HG03558 (cell line): ENCODE measurements at regions not wholly inside any gene's neighbourhood (a gene's known extent, or its start where the extent isn't known, plus 50 kb on each side); places are given as distances from the start of the nearest gene placed in this dataset.

Experiments used
- ATAC-seq: cut with Tn5 transposase; IDR thresholded peaks from one replicate; pipeline ENCODE4 v1.9.1; 2021; ENCODE audit warnings: moderate number of reproducible peaks; ENCODE audit not compliant: unreplicated experiment; ENCODE audit errors: extremely low read depth

DNA sequence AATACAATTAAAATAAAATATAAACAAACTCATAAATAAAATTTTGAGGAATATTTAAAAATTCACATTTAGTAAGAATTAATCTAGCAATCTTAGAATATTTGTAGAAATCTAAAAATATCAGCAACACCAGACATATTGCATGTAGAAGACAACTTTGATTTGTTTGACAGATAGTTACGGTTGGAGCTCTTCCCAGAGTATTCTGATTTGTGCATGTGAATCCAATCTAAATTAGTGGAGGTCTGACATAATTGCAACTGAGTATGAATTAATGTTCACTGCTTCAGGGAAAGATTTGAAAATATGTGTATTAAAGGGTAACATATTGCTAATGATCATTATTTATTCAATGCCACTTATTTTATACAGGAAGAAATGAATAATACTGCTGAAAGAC is 1546.2 kb downstream of the BRINP3 start:
- no peak for ATAC-seq

DNA sequence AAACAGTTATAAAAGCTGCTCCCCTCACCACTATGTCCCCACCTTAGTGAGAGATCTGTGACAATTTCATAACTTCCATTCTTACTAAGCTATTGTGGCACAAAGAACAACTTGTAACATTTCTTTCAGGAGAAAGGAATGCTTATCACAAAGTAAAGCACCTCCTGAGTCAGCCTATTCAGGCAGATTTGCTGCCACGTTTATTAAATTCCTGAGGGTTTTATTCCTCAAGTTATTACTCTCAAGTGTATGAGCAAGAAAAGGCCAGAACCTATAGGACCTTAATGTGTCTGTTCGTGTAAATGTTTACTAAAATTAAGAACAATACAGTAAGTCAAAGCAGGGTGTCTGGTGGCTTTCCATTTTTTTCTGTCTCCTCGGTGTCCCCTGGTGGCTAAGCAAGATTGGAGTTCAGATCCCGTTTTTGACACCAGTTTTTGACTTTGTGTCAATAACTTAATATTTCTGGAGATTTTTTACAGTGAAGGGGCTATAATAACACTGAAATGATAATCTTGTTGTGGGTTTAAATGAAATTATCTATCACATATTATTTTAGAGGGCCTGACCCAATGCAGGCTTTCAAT is 1539.6 kb downstream of the BRINP3 start:
- no peak for ATAC-seq

DNA sequence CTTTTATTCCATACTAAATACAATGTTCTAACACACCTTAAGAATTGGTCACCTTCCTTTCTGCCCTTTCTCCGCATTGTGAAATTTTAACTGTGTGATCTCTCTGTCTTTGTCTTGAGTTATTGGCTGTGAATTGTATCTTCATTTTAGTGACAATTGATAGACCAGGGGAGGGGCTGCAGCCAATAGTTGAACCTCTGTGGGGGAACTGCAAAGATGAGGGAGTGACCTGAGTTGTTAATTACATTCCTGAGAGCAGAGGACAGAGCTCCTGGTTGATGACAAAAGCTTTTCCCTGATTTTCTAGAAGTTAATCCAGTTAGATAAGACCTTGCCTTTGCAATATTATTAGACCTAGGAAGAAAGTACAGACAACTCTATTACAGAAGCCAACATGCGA is 1535.7 kb downstream of the BRINP3 start:
- no peak for ATAC-seq

DNA sequence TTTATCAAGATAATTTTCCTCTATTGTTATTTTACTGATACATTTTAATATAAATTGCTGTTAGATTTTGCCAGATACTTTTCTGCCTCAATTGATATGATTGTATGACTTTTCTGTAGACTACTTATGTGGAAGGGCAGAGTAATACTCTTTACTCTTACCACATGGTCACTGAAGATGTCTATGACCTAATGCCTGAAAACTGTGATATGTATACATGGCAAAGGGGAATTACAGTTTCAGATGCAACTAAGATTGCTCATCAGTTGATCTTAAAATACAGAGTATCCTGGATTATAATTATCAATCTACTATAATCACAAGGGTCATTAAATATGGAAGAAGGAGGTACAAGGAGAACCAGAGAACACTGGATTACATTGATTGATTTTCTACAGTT is 1528.0 kb downstream of the BRINP3 start:
- ATAC-seq = no peak

DNA sequence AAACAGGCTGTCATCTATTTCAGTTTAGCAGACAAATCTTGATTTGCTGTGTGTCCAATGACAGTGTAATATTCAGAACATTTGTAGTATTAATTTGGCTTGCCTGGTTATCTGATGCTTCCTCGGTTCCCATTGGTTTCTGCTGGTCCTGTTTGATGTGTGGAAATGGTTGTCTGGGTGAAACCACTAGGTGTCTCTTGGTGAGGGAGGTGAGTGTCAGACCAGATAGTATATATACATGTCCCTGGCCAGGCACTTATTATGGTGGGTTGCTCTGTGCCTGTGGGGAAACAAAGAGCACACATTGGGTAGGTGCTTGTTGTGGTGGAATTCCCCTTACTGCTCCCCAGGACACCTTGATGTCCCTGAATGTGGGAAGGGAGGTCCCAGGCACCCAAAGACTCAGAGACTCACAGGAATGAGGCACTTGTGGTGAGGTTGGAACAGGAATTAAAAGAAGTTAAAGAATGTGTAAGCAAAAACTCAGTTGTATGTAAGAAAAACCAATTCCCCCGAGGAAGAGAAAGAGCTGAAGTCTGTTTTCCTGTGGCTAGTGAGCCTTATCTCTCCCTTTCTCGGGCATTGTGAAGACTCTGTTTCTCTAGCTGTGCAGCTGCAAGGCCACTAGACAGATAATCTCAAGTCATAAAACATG is 1519.1 kb downstream of the BRINP3 start:
- no peak for ATAC-seq

DNA sequence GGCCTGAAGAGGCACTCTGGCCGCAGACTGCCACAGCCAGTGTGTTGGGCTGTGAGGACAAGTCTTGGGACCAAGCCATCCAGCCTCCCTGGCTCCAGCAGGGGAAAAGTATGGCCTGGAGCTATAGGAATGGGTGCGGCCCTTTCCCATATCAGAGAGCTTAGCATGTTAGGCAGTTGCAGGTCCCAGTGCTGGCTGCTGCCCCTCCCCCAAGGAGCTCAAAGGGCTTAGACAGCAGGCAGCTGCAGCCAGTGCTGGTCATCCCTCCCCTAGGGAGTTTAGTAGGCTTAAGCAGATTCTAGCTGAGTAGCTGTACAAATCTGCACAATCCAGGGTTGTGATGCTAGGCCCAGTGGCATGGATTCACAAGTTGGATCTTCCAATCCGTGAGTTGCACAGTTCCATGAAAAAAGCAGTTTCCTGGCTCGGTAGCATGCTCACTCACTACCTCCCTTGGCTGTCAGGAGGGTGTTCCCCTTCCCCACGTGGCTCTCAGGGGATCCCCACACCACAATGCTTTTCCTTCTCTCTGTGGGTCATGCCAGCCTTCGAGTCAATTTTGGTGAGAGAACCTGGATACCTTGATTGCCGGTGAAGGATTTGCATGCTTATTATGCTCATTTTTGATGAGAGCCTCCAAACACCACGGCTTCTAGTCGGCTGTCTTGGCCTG is 1490.8 kb downstream of the BRINP3 start:
- no peak for ATAC-seq

DNA sequence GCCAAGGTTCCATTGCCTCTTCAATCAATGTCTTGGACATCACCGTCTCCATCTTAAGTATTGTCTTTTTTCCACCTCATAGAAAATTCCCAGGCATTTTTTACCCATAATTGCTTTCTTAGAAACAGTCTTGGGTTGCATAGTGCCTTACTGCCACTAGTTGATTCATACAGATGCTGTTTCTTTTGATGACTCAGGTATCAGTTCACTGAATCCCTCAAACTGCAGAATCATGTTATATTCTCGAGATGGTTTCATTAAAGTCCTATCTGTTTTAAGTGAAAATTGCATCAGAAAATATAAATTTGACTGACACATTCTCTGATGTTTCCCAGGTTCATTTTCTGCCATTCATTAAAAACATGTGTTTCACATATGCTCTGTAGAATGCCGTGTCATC is 1489.1 kb downstream of the BRINP3 start:
- ATAC-seq = no peak

DNA sequence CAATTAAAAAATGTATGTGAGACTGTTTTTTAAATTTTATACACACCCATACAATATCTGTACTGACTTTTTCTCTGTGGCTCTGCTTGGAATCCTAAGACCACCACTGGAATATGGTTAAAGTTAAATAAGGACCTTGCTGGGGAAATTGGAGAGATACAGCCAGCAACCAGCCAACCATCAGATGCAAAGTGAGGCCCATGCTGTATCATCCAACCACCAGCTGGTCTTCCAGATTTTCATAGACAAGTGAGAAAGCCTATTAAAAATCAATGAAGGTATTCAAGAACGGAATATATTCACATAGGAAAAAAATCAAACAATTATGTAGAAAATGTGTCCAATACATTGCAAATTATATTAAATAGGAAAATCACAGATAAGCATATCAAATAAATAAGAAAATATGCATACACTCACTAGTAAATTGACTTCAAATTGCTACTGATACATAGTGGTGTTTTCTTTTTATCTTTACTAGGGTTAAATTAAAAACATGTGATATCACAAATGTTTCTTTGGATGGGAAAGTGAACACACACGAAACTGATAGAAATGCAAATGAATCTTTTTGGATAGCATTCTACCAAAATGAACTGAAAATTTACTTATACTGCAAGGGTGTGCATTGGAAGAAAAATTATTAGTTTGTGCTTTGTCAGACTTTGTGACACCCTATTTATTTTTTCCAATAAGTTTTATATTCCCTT is 1486.3 kb downstream of the BRINP3 start:
- ATAC-seq = no peak

DNA sequence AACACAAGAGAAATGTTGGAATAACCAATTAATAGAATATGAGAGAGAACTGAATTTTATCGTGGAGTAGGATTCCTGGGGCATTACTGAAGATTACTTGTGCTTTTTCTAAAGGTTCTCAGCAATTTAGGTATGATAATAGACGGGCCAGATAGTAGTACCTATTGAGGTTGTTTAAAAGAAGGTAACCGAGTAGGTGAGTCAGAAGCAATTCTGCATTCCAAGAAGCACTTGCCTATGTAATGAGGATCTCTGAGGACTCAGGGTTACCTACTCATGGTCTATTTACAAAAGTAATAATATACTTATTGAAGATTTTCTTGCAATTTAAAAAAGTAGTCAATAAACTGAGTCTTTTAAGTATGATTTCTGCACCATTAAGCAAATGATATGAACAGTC is 1469.8 kb downstream of the BRINP3 start:
- ATAC-seq = no peak

DNA sequence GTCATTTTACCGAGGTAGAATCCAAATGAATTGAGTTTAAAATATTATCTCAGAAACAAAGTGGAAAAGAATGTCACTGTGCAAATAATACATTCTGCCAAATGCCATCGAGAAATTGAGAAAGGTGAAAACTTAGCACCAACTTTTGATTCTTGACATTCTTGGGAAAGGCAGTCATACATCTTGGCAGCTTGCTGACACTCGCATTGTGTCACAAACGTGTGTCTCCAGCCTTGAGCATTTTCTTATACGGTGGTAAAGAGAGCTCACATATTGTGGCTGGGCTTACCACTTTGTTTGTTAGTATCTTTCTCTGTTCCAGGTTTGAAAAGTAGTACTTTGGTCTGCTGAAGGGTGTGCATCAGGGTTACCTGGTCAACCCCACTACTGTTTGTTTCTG is 1456.1 kb downstream of the BRINP3 start:
- ATAC-seq = no peak

DNA sequence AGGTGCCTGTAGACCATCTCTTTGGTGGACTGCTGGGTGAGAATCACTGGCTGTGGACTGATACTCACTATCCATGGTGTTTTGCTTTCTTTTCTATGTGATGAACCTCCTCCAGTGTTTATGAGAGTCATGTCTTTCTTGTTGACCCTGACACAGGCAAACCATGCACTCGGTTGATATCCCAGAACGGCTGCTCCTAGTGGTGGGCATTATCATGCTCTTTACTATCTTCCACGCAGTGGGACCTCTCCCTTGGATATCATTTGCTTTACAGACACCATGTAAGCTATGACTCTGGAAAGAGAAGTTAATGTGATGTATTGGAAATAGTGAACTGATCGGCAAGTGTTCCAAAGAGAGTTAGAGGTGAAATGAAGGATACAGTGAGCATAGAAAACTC is 1455.6 kb downstream of the BRINP3 start:
- no peak for ATAC-seq

DNA sequence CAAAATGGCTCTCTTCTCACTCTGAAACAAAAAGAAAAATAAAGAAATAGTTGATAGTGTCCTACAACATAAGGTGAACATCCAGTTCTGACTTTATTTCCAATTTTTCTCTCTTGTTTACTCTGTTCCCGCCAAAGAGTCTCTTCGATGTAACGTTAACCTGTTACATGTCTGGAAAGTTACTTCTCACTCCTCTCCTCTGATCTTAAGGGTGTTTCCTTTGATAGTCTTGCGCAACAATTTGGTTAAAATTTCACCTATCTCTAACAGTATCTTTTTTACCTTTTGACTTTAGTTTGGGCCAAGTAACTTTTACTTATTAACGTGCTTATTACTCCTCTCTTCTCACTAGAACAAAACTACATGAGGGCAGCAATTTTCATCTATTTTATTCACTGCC is 1450.2 kb downstream of the BRINP3 start:
- no peak for ATAC-seq

DNA sequence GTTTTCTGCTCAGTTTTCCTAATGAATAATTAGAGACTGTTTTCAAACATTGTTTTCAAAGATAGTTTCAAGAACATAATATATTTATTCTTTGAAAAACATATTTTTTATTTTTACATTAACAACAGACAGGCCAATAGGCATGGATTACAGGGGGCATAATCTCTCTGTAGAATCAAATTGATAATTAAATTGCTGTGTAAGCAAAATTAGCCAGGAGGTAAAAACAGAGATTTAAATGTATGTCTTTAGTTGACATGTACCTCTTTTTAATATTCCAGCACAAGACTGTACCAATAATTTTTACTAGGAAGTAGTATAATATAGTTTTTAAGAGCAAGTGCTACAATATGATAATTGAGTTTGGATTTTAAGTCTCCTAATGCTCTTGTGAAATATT is 1444.5 kb downstream of the BRINP3 start:
- ATAC-seq = no peak

DNA sequence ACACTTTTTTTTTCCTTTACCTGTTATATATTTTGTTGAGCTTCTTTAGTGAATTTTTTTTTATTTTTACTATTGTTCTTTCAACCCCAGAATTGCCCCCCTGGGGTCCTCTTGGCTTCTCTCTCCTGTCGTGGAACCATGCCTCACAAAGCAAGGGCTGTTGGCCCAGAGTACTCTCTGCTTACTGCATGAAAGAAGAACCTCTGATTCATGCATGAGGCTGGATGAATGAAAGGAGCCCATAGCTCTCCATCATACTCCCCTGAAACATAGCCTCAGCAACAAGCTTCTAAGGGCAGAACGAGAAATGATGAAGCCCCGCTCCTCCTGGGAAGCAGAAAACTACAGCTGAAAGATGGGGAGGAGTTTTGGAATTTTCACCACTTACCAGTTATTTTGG is 1441.0 kb downstream of the BRINP3 start:
- no peak for ATAC-seq

DNA sequence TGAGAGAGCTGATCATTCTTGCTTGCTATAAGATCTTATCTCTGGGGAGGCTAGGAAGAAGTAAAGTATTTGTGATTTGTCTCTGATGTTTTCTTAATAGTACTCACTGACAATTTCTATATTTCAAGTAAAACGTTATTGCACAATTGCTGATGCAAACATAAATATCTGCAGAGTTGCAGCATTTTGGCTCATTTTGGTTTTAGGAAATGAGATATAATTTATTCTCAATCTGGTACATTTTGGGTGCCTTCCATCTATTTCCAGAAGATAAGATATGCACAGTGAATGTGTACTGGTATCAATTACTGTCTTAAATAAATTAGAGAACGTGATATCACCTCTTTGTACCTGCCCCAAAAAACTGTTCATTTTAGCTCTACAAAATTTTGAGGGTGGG is 1431.5 kb downstream of the BRINP3 start:
- no peak for ATAC-seq

DNA sequence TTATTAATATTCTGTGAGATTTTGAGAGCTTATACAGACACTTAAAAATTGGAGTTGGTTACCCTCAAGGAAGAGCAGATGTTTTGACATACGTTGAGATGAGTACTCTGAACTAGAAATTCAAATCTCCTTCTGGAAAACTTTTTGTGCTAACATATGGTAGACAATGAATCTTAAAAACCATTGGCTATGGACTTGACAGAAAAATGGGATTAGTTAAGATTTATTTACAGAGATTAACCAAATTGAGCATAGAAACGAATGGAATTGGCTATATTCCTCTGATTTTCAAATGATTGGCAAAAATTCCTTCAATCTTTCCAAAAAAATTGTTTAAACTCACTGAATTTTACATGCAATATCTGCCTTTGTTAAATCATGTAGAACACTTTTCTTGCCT is 1392.9 kb downstream of the BRINP3 start:
- ATAC-seq = no peak

DNA sequence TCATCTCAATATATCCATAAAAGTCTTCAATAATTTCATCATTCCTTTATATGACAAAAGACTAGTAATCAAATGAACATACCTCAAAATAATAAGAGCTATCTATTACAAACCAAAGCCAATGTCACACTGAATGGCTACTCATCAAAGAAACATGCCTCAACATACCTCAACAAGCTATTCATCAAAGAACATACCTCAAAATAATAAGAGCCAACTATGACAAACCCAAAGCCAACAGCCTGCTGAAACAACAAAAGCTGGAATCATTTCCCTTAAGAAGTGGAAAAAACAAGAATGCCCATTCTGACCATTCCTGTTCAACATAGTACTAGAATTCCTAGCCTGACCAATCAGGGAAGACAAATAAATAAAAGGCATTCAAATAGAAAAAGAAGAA is 1373.7 kb downstream of the BRINP3 start:
- ATAC-seq = no peak

DNA sequence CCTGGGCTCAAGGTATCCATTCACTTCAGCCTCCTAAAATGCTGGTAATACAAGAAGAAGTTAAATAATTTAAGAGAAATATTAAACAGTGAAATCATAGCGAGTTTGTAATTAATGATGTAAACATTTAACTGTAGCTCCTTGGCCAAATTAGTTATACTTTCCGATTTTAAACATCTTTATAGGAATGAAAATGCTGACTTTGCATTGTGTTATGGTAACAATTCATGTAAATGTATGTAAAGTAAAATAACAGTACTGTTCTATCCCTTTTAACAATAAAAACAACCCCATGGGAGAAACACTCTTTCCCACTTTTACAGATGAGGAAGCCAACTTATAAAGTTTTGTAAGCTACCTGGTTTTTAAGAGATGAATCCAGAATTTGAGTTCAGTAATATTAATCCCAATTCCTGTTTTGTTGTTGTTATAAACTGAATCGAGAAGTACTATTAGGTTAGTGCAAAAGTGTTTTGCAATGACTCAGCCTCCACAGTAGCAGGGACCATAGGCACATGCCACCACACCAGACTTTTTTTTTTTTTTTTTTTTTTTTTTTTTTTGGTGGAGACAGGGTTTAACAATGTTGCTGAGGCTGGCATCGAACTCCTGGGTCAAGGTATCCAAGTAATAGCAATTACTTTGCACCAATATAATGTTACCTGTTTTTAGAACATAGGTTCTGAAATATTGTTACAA is 1360.4 kb downstream of the BRINP3 start:
- ATAC-seq = no peak

DNA sequence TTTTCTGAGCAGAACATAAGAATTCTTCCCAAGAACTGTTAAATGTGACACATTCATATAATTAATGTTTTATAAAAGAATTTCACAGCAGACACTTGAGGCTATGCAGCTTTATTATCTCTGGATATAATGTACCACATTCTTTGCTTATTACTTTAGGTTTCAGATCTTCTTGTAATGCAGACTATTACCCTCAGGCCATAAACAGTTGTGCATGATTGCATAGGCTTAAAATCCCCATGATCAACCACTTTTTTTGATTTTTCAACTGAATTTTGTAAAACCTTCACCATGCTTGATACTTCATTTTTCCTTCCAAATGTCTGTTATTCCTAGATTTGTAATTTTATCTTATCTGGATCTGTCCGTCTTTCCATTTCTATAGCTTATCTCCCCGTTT is 1355.7 kb downstream of the BRINP3 start:
- ATAC-seq = no peak

DNA sequence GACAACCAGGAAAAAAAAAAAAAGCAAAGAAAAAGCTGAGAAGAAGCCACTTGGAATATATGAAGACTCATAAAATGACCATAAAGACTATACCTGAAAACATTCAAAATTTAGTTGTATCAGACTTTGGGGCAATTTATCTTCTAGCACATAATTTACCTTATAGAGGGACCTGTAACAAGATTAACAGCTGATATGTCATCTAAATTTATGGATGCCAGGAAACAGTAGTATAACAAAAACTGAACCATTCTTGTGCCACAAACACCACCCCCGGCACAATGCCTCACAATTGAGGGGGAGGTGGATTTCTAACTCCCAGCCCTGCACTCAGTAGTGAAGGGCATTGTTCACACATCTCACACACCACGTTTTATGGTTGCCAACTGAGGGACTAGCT is 1352.0 kb downstream of the BRINP3 start:
- ATAC-seq = no peak

DNA sequence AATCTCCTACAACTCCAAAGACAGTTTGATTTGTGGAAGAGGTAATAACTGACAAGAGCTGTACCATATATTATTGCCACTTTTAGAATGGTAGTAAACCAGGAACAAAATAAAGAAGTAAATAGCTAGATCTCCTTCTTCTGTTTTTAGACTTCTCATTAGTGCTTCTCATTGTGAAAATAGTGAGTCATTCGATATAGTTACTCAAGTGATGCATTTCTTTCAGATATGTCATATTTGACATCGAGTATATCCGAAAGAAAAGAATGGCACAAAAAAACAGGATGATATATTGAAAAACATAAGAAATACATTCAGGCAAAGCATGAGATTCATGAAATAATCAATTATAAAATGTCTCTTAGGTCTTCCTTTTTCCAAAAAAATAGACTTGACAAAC is 1346.1 kb downstream of the BRINP3 start:
- no peak for ATAC-seq
